H1 (cell line): ENCODE measurements at regions not wholly inside any gene's neighbourhood (a gene's known extent, or its start where the extent isn't known, plus 50 kb on each side); places are given as distances from the start of the nearest gene placed in this dataset.

Experiments used
- CTCF ChIA-PET: fragments of 300-600 bp; sonication (Branson Sonifier 250); formaldehyde crosslinking; loops from one replicate; lab custom pipeline; 2021; ENCODE audit not compliant: partially characterized antibody; lab: Charles Lee
- POLR2A ChIA-PET: fragments of 300-600 bp; sonication (Branson Sonifier 250); formaldehyde crosslinking; loops from one replicate; lab custom pipeline; 2021; ENCODE audit warnings: inconsistent platforms; ENCODE audit not compliant: partially characterized antibody; lab: Charles Lee
- DNase-seq, 2 experiments: peaks; one replicate each; pipeline versions ENCODE4 v3.0.0 to v3.0.0-alpha.2; 2010 to 2022; ENCODE audit warnings: low spot score in 2 of 2, low read depth in 1 of 2, mixed read lengths in 1 of 2
- FAIRE-seq: peaks from 2 replicates; lab custom pipeline; 2011; peaks lifted over from hg19 to GRCh38; lab: Jason Lieb, UNC
- H2AFZ ChIP-seq: 2 replicates; pipeline ENCODE4 v1.8.1; 2012; ENCODE audit warnings: low read length, inconsistent platforms
- H2AK5ac ChIP-seq: 2 replicates; pipeline ENCODE4 v1.6.1; 2013; ENCODE audit warnings: low read depth, low read length
- H2BK120ac ChIP-seq: replicated peaks from 2 replicates; pipeline ENCODE3; 2013; ENCODE audit warnings: low read depth, low read length, inconsistent platforms
- H2BK12ac ChIP-seq: 2 replicates; pipeline ENCODE4 v1.6.1; 2013; ENCODE audit warnings: low read depth, low read length
- H2BK15ac ChIP-seq: 2 replicates; pipeline ENCODE4 v1.6.1; 2013; ENCODE audit warnings: low read length
- H2BK20ac ChIP-seq: 2 replicates; pipeline ENCODE4 v1.6.1; 2013; ENCODE audit warnings: low read length
- H2BK5ac ChIP-seq: 2 replicates; pipeline ENCODE4 v1.6.1; 2013; ENCODE audit warnings: low read depth, low read length
- H3K14ac ChIP-seq: 2 replicates; pipeline ENCODE4 v1.6.1; 2013; ENCODE audit warnings: inconsistent platforms; ENCODE audit not compliant: insufficient read length
- H3K18ac ChIP-seq: 2 replicates; pipeline ENCODE4 v1.6.1; 2013; ENCODE audit warnings: low read length; ENCODE audit errors: extremely low read depth
- H3K23ac ChIP-seq: 2 replicates; pipeline ENCODE4 v1.6.1; 2013; ENCODE audit warnings: inconsistent platforms; ENCODE audit not compliant: insufficient read length
- H3K23me2 ChIP-seq: 2 replicates; pipeline ENCODE4 v1.6.1; 2013; ENCODE audit warnings: low read depth, low read length
- H3K27ac ChIP-seq: 2 replicates; pipeline ENCODE4 v1.6.1; 2011; ENCODE audit warnings: low read depth, low read length, inconsistent platforms
- H3K27me3 ChIP-seq, 4 experiments: replicated peaks in 1 of 4; 1 replicate in 1 of 4; 2 replicates in 3 of 4; pipeline versions ENCODE4 v1.6.1 to v1.8.1; 2011 to 2013; ENCODE audit warnings: low read length in 3 of 4, mild to moderate bottlenecking in 3 of 4, inconsistent platforms in 2 of 4, mixed read lengths in 2 of 4, moderate library complexity in 1 of 4; ENCODE audit not compliant: control insufficient read depth in 3 of 4, insufficient read depth in 3 of 4; ENCODE audit errors: extremely low read depth in 1 of 4
- H3K36me3 ChIP-seq, 4 experiments: 2 replicates each; pipeline versions ENCODE4 v1.6.1 to v1.8.1; 2011 to 2013; ENCODE audit warnings: mild to moderate bottlenecking in 4 of 4, low read length in 3 of 4, moderate library complexity in 2 of 4, control low read depth in 1 of 4, inconsistent platforms in 1 of 4; ENCODE audit not compliant: insufficient read depth in 4 of 4, control insufficient read depth in 2 of 4
- H3K4ac ChIP-seq: replicated peaks from 2 replicates; pipeline ENCODE3; 2013; ENCODE audit warnings: low read length, low read depth, mixed read lengths, inconsistent platforms; ENCODE audit not compliant: insufficient read length
- H3K4me1 ChIP-seq, 4 experiments: replicated peaks in 1 of 4; 1 replicate in 1 of 4; 2 replicates in 3 of 4; pipeline versions ENCODE4 v1.6.1 to v1.8.1; 2011 to 2013; ENCODE audit warnings: low read length in 3 of 4, inconsistent platforms in 2 of 4, mixed read lengths in 1 of 4; ENCODE audit not compliant: insufficient read depth in 4 of 4, control insufficient read depth in 3 of 4
- H3K4me2 ChIP-seq, 2 experiments: 2 replicates each; pipeline versions ENCODE4 v1.6.1 to v1.8.1; 2011 to 2013; ENCODE audit warnings: low read depth in 2 of 2, low read length in 2 of 2, control low read depth in 1 of 2, inconsistent platforms in 1 of 2, mild to moderate bottlenecking in 1 of 2; ENCODE audit not compliant: insufficient read depth in 1 of 2
- H3K4me3 ChIP-seq, 4 experiments: fragments of 200-600, 300-600 bp in 1 of 4; sonication (generic), shearing (Covaris generic), sonication (Bioruptor Twin) in 1 of 4; 2 replicates each; pipeline versions ENCODE4 v1.5.1 to v1.8.1; 2011 to 2016; ENCODE audit warnings: low read length in 4 of 4, low read depth in 3 of 4, control low read depth in 2 of 4, inconsistent platforms in 2 of 4, mild to moderate bottlenecking in 2 of 4, mixed read lengths in 1 of 4, moderate library complexity in 1 of 4; ENCODE audit not compliant: insufficient read depth in 2 of 4; ENCODE audit errors: extremely low read depth in 1 of 4
- H3K56ac ChIP-seq: replicated peaks from 2 replicates; pipeline ENCODE3; 2013; ENCODE audit warnings: low read depth, mild to moderate bottlenecking, mixed read lengths, low read length, inconsistent platforms; ENCODE audit not compliant: insufficient read length
- H3K79me1 ChIP-seq: 2 replicates; pipeline ENCODE4 v1.6.1; 2013; ENCODE audit warnings: low read depth, low read length, control low read depth
- H3K79me2 ChIP-seq, 2 experiments: 2 replicates each; pipeline versions ENCODE4 v1.6.1 to v1.8.1; 2012 to 2013; ENCODE audit warnings: low read length in 2 of 2, mild to moderate bottlenecking in 2 of 2, inconsistent platforms in 1 of 2; ENCODE audit not compliant: insufficient read depth in 2 of 2, control insufficient read depth in 1 of 2
- H3K9ac ChIP-seq, 4 experiments: replicated peaks in 1 of 4; 1 replicate in 1 of 4; 2 replicates in 3 of 4; pipeline versions ENCODE4 v1.6.1 to v1.8.1; 2011 to 2013; ENCODE audit warnings: low read depth in 3 of 4, low read length in 3 of 4, control low read depth in 2 of 4, mild to moderate bottlenecking in 2 of 4, moderate library complexity in 2 of 4, inconsistent platforms in 1 of 4; ENCODE audit errors: extremely low read depth in 1 of 4
- H3K9me3 ChIP-seq, 2 experiments: 2 replicates each; pipeline versions ENCODE4 v1.6.1 to v1.8.1; 2012 to 2013; ENCODE audit warnings: mild to moderate bottlenecking in 2 of 2, moderate library complexity in 2 of 2, control low read depth in 1 of 2, inconsistent platforms in 1 of 2, low read depth in 1 of 2, low read length in 1 of 2, mixed read lengths in 1 of 2; ENCODE audit not compliant: insufficient read depth in 2 of 2
- H4K20me1 ChIP-seq, 2 experiments: replicated peaks in 1 of 2; 2 replicates each; pipeline versions ENCODE3 to v1.8.1; 2011 to 2013; ENCODE audit warnings: inconsistent platforms in 2 of 2, low read length in 2 of 2, mild to moderate bottlenecking in 1 of 2; ENCODE audit not compliant: insufficient read depth in 2 of 2, control insufficient read depth in 1 of 2
- H4K5ac ChIP-seq: 2 replicates; pipeline ENCODE4 v1.6.1; 2013; ENCODE audit warnings: low read length, low read depth, mixed read lengths, inconsistent platforms; ENCODE audit not compliant: insufficient read length
- H4K8ac ChIP-seq: 2 replicates; pipeline ENCODE4 v1.8.0; 2013; ENCODE audit warnings: mild to moderate bottlenecking, moderate library complexity, low read length, inconsistent platforms; ENCODE audit not compliant: insufficient read depth; ENCODE audit errors: extremely low read depth
- H4K91ac ChIP-seq: replicated peaks from 2 replicates; pipeline ENCODE3; 2013; ENCODE audit warnings: low read length, mixed read lengths, inconsistent platforms; ENCODE audit not compliant: insufficient read length
- BRCA1 ChIP-seq: IDR thresholded peaks from 2 replicates; pipeline ENCODE4 v1.6.1; 2012; ENCODE audit warnings: low read depth, low read length, improper control_type of control experiment
- CBX5 ChIP-seq: fragments of 300-800, 300-1000 bp; sonication (generic); IDR thresholded peaks from 2 replicates; pipeline ENCODE4 v1.7.1; 2016; ENCODE audit warnings: antibody characterized with exemption, low read length, low read depth
- KDM4A ChIP-seq: IDR thresholded peaks from one replicate; pipeline ENCODE4 v1.7.1; 2012; ENCODE audit warnings: low read depth, mild to moderate bottlenecking, moderate library complexity, low read length, inconsistent platforms; ENCODE audit not compliant: severe bottlenecking
- KDM5A ChIP-seq: fragments of 200-600 bp; IDR thresholded peaks from 2 replicates; pipeline ENCODE4 v1.7.1; 2012; ENCODE audit warnings: mild to moderate bottlenecking, low read length, inconsistent platforms, mixed read lengths
- POLR2AphosphoS5 ChIP-seq: IDR thresholded peaks from 2 replicates; pipeline ENCODE4 v1.6.1; 2011; ENCODE audit warnings: low read depth, low read length
- SAP30 ChIP-seq: fragments of 300-600 bp; sonication (generic); IDR thresholded peaks from 2 replicates; pipeline ENCODE4 v1.7.1; 2012; ENCODE audit warnings: low read length, moderate library complexity, mild to moderate bottlenecking, inconsistent platforms; ENCODE audit not compliant: insufficient read depth, insufficient replicate concordance
- SIX5 ChIP-seq: IDR thresholded peaks from 2 replicates; pipeline ENCODE4 v1.6.1; 2011; ENCODE audit warnings: mild to moderate bottlenecking, low read depth, low read length
- SUZ12 ChIP-seq: fragments of 200-600 bp; sonication (generic); IDR thresholded peaks from 2 replicates; pipeline ENCODE4 v1.6.1; 2012; ENCODE audit warnings: mild to moderate bottlenecking, inconsistent platforms, low read length, moderate library complexity, mixed read lengths
- TAF1 ChIP-seq: IDR thresholded peaks from 2 replicates; pipeline ENCODE4 v1.6.1; 2011; ENCODE audit warnings: mild to moderate bottlenecking, low read depth, low read length
- USF2 ChIP-seq: IDR thresholded peaks from 2 replicates; pipeline ENCODE4 v1.6.1; 2011; ENCODE audit warnings: low read length, improper control_type of control experiment
- YY1 ChIP-seq: IDR thresholded peaks from 2 replicates; pipeline ENCODE4 v1.6.1; 2011; ENCODE audit warnings: low read depth, mild to moderate bottlenecking, low read length
- WGBS, 2 experiments: shearing (Covaris generic) in 1 of 2; methylation state at CpG; one replicate each; pipeline versions ENCODE4 v1.1.6 to v1.1.7; 2013 to 2015; ENCODE audit warnings: low lambda C conversion rate in 2 of 2, mixed read lengths in 2 of 2, inconsistent platforms in 1 of 2, low coverage in 1 of 2, missing lambda C conversion rate in 1 of 2; ENCODE audit not compliant: insufficient replicate concordance in 2 of 2, insufficient coverage in 1 of 2, insufficient read length in 1 of 2; ENCODE audit errors: extremely low coverage in 1 of 2, missing lambda C conversion rate in 1 of 2; 5-methylcytosine and 5-hydroxymethylcytosine counted together
- TF ChIP-seq, protein P1 (sequence below): IDR thresholded peaks from 2 replicates; pipeline ENCODE4 v1.6.1; 2012; ENCODE audit warnings: inconsistent platforms

GRCh38 chr18:45487581-45487980 is 127.7 kb upstream of the SLC14A2 start:
- 95% methylated on average over 3 of the region's 3 CpGs; no CpG with 5 or more reads in 1 of the 2 experiments for WGBS, 2 experiments
- TF ChIP-seq CBX5 = no peak
- no peak for TF ChIP-seq BRCA1
- TF ChIP-seq KDM5A = no peak
- TF ChIP-seq YY1 = no peak
- no peak for TF ChIP-seq TAF1
- TF ChIP-seq KDM4A = no peak
- no peak for TF ChIP-seq USF2
- no peak for TF ChIP-seq SUZ12
- TF ChIP-seq, protein P1, sequence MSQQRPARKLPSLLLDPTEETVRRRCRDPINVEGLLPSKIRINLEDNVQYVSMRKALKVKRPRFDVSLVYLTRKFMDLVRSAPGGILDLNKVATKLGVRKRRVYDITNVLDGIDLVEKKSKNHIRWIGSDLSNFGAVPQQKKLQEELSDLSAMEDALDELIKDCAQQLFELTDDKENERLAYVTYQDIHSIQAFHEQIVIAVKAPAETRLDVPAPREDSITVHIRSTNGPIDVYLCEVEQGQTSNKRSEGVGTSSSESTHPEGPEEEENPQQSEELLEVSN = no peak
- TF ChIP-seq POLR2AphosphoS5 = no peak
- no peak for TF ChIP-seq SIX5
- TF ChIP-seq SAP30 = no peak
- TF ChIP-seq, all 59 proteins: peak for 0

More at GRCh38 chr18:45487581-45487980, 127.7 kb upstream of the SLC14A2 start:
- FAIRE-seq (no peak), DNase-seq (no peak)
- H2BK120ac ChIP-seq = no peak overlapping the region
- H3K18ac ChIP-seq = no peak overlapping the region
- no peak overlapping the region for H4K5ac ChIP-seq
- no peak overlapping the region for H3K14ac ChIP-seq
- no peak overlapping the region for H4K91ac ChIP-seq
- no peaks in the 10 kb centered on the region for H3K36me3 ChIP-seq
- no peak overlapping the region for H2BK12ac ChIP-seq
- H2BK5ac ChIP-seq = no peak overlapping the region
- no peak overlapping the region for H2AK5ac ChIP-seq
- no peaks in the 10 kb centered on the region for H3K79me2 ChIP-seq
- H3K4me3 ChIP-seq = no peak overlapping the region
- no peak overlapping the region for H3K56ac ChIP-seq
- H3K4ac ChIP-seq = no peak overlapping the region
- H3K27ac ChIP-seq = no peak overlapping the region
- no peak overlapping the region for H3K9ac ChIP-seq
- POLR2A ChIA-PET = no interaction called here
- H2BK20ac ChIP-seq = no peak overlapping the region
- no peak overlapping the region for H2BK15ac ChIP-seq
- no peak overlapping the region for H4K8ac ChIP-seq
- no peaks in the 10 kb centered on the region for H3K23me2 ChIP-seq
- no peak overlapping the region for H3K23ac ChIP-seq
- no peak overlapping the region for H2AFZ ChIP-seq
- H3K4me2 ChIP-seq = no peak overlapping the region
- no peaks in the 10 kb centered on the region for H3K27me3 ChIP-seq
- H3K79me1 ChIP-seq = no peaks in the 10 kb centered on the region
- CTCF ChIA-PET = no interaction called here
- H3K9me3 ChIP-seq = no peaks in the 10 kb centered on the region
- no peaks in the 10 kb centered on the region for H4K20me1 ChIP-seq
- H3K4me1 ChIP-seq = no peaks in the 10 kb centered on the region
